SU-DHL-6 (cell line): ENCODE measurements at regions not wholly inside any gene's neighbourhood (a gene's known extent, or its start where the extent isn't known, plus 50 kb on each side); places are given as distances from the start of the nearest gene placed in this dataset.

Source experiments
- H2AFZ ChIP-seq: fragments of 200-600 bp; sonication (generic); 2 replicates; pipeline ENCODE4 v1.6.1; 2014; ENCODE audit warnings: low read depth, mild to moderate bottlenecking, moderate library complexity, mixed read lengths, antibody characterized with exemption, low read length; ENCODE audit not compliant: severe bottlenecking
- H3F3A ChIP-seq: fragments of 200-600 bp; shearing (Covaris generic); 2 replicates; pipeline ENCODE4 v1.6.0; 2016; ENCODE audit warnings: antibody characterized with exemption, mild to moderate bottlenecking; ENCODE audit not compliant: insufficient read depth
- H3K27ac ChIP-seq: fragments of 200-600 bp; sonication (generic); 2 replicates; pipeline ENCODE4 v1.5.1; 2016; ENCODE audit warnings: low read depth, mild to moderate bottlenecking, low read length, moderate library complexity, mixed read lengths
- H3K27me3 ChIP-seq: fragments of 200-600 bp; sonication (generic), shearing (Covaris generic); 2 replicates; pipeline ENCODE4 v1.6.0; 2014; ENCODE audit warnings: mild to moderate bottlenecking, low read length
- H3K36me3 ChIP-seq: fragments of 200-600 bp; sonication (generic); 2 replicates; pipeline ENCODE4 v1.6.1; 2014; ENCODE audit warnings: mild to moderate bottlenecking, low read length, mixed read lengths
- H3K4me2 ChIP-seq: fragments of 300-600, 200-600 bp; shearing (Covaris generic), sonication (generic); 2 replicates; pipeline ENCODE4 v1.6.0; 2014; ENCODE audit warnings: low read length, low read depth, mild to moderate bottlenecking; ENCODE audit not compliant: poor library complexity, severe bottlenecking
- H3K4me3 ChIP-seq: fragments of 200-600 bp; sonication (generic); 2 replicates; pipeline ENCODE4 v1.5.1; 2014; ENCODE audit warnings: antibody characterized with exemption, low read length, mild to moderate bottlenecking, mixed read lengths; ENCODE audit not compliant: insufficient read depth, poor library complexity, severe bottlenecking
- H3K79me2 ChIP-seq: fragments of 200-600 bp; sonication (generic); 2 replicates; pipeline ENCODE4 v1.6.1; 2014; ENCODE audit warnings: mild to moderate bottlenecking, low read length, moderate library complexity; ENCODE audit not compliant: insufficient read depth
- H3K9ac ChIP-seq: fragments of 200-600 bp; sonication (generic); 2 replicates; pipeline ENCODE4 v1.7.0; 2014; ENCODE audit warnings: mild to moderate bottlenecking, low read length
- H3K9me2 ChIP-seq: fragments of 200-600 bp; sonication (generic); replicated peaks from 2 replicates; pipeline ENCODE4 v1.6.1; 2014; ENCODE audit warnings: low read length; ENCODE audit not compliant: insufficient read depth
- H3K9me3 ChIP-seq: fragments of 200-600 bp; sonication (generic); 2 replicates; pipeline ENCODE4 v1.6.1; 2014; ENCODE audit warnings: low read length, mixed read lengths; ENCODE audit not compliant: insufficient read depth
- H4K20me1 ChIP-seq: fragments of 200-600 bp; sonication (generic); 2 replicates; pipeline ENCODE4 v1.6.1; 2014; ENCODE audit warnings: low read depth, mild to moderate bottlenecking, antibody characterized with exemption, low read length, moderate library complexity, mixed read lengths
- CTCF ChIP-seq: fragments of 200-600 bp; sonication (generic); IDR thresholded peaks from one replicate; pipeline ENCODE4 v1.5.1; 2017; ENCODE audit warnings: antibody characterized with exemption, mild to moderate bottlenecking, low read length, moderate library complexity; ENCODE audit not compliant: insufficient read depth, poor library complexity, severe bottlenecking
- EZH2phosphoT487 ChIP-seq: fragments of 200-600 bp; sonication (generic), shearing (Covaris generic); conservative IDR thresholded peaks from 2 replicates; pipeline ENCODE4 v1.6.1; 2018; ENCODE audit warnings: mild to moderate bottlenecking, antibody characterized with exemption, low read length, moderate library complexity, mixed read lengths

GRCh38 chr7:41875513-41875912, 172.6 kb upstream of the INHBA start:
- no peak overlapping the region for H3K27ac ChIP-seq
- H4K20me1 ChIP-seq, result no peaks in the 10 kb centered on the region
- H3K4me3 ChIP-seq, result no peak overlapping the region
- no peaks in the 10 kb centered on the region for H3F3A ChIP-seq
- TF ChIP-seq CTCF (no peak), EZH2phosphoT487 (no peak)
- H3K36me3 ChIP-seq, result no peaks in the 10 kb centered on the region
- H2AFZ ChIP-seq, result no peak overlapping the region
- H3K9me2 ChIP-seq, result no peaks in the 10 kb centered on the region
- no peaks in the 10 kb centered on the region for H3K79me2 ChIP-seq
- peaks cover 6% of the 10 kb centered on the region; the same call in 1 of the 2 replicates for H3K9me3 ChIP-seq
- no peak overlapping the region for H3K9ac ChIP-seq
- no peak overlapping the region for H3K4me2 ChIP-seq
- H3K27me3 ChIP-seq, result no peaks in the 10 kb centered on the region

GRCh38 chr7:41874201-41874785, 171.4 kb upstream of the INHBA start:
- Histone ChIP-seq H3K27me3 (no peaks in the 10 kb centered on the region), H3K9me3 (no peaks in the 10 kb centered on the region), H3F3A (no peaks in the 10 kb centered on the region), H3K36me3 (no peaks in the 10 kb centered on the region), H3K9me2 (no peaks in the 10 kb centered on the region), H3K4me3 (no peak overlapping the region), H3K9ac (no peak overlapping the region), H4K20me1 (no peaks in the 10 kb centered on the region), H3K4me2 (no peak overlapping the region), H3K79me2 (no peaks in the 10 kb centered on the region), H2AFZ (no peak overlapping the region), H3K27ac (no peak overlapping the region)
- TF ChIP-seq EZH2phosphoT487 (no peak), CTCF (no peak)

GRCh38 chr7:41873741-41874140, 170.9 kb upstream of the INHBA start:
- Histone ChIP-seq H3K9ac (no peak overlapping the region), H3K4me2 (no peak overlapping the region)

More at GRCh38 chr7:41873741-41874140, 170.9 kb upstream of the INHBA start:
- no peaks in the 10 kb centered on the region for H3F3A ChIP-seq
- no peaks in the 10 kb centered on the region for H3K27me3 ChIP-seq
- H3K79me2 ChIP-seq, result no peaks in the 10 kb centered on the region
- H3K9me3 ChIP-seq, result no peaks in the 10 kb centered on the region
- H3K36me3 ChIP-seq, result no peaks in the 10 kb centered on the region
- no peaks in the 10 kb centered on the region for H4K20me1 ChIP-seq
- no peaks in the 10 kb centered on the region for H3K9me2 ChIP-seq
- no peak overlapping the region for H3K4me3 ChIP-seq
- no peak for TF ChIP-seq EZH2phosphoT487
- TF ChIP-seq CTCF, result no peak
- no peak overlapping the region for H2AFZ ChIP-seq
- H3K27ac ChIP-seq, result no peak overlapping the region
